Nephron progenitor cell (in vitro differentiated cells): ENCODE measurements at regions not wholly inside any gene's neighbourhood (a gene's known extent, or its start where the extent isn't known, plus 50 kb on each side); places are given as distances from the start of the nearest gene placed in this dataset.

Experiments used
- DNase-seq: peaks from one replicate; pipeline ENCODE4 v3.0.0; 2021
- H3K27ac Mint-ChIP-seq: 2 replicates; pipeline ENCODE4 v1.8.0; 2021; ENCODE audit warnings: mild to moderate bottlenecking, moderate library complexity, mixed read lengths
- H3K27me3 Mint-ChIP-seq: 2 replicates; pipeline ENCODE4 v1.8.0; 2021; ENCODE audit warnings: mild to moderate bottlenecking, low read depth, mixed read lengths; ENCODE audit not compliant: poor library complexity
- H3K36me3 Mint-ChIP-seq: 2 replicates; pipeline ENCODE4 v1.8.0; 2021; ENCODE audit warnings: low read depth, mixed read lengths
- H3K4me1 Mint-ChIP-seq: 2 replicates; pipeline ENCODE4 v1.8.0; 2021; ENCODE audit warnings: mixed read lengths
- H3K4me3 Mint-ChIP-seq: 2 replicates; pipeline ENCODE4 v1.8.0; 2021; ENCODE audit warnings: mild to moderate bottlenecking, moderate library complexity, mixed read lengths
- H3K9me3 Mint-ChIP-seq: 2 replicates; pipeline ENCODE4 v1.8.0; 2021; ENCODE audit warnings: mild to moderate bottlenecking, moderate library complexity, mixed read lengths
- CTCF ChIP-seq: fragments of 200-600 bp; sonication (generic); IDR thresholded peaks from 2 replicates; pipeline ENCODE4 v1.5.0; 2021; ENCODE audit warnings: antibody characterized with exemption

DNA sequence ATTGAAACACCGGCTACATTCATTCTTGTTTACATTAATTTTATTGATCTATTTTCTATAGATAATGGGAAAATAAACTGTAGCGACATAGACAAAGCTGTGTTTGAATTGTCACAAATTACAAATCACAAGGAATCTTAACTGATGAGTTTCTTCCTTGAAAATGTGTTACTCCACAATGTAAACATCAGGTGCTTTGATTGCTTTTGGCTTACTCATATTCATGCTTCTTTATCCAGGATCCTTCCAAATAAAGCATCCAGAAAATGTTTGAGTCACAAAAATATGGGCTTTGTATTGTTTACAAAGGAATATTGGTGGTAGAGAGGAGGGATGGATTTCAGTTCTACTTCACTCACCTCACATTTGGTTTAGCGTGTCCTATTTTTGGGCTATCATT, 64.0 kb downstream of the BMP2 start:
- H3K36me3 Mint-ChIP-seq = no peaks in the 10 kb centered on the region

GRCh38 chr20:6832811-6833210, 65.3 kb downstream of the BMP2 start:
- peaks cover 20% of the 10 kb centered on the region for H3K4me1 Mint-ChIP-seq
- no peak for TF ChIP-seq CTCF
- H3K4me3 Mint-ChIP-seq = no peak overlapping the region
- no peaks in the 10 kb centered on the region for H3K27me3 Mint-ChIP-seq
- H3K27ac Mint-ChIP-seq = no peak overlapping the region
- DNase-seq = no peak
- H3K36me3 Mint-ChIP-seq = no peaks in the 10 kb centered on the region
- no peaks in the 10 kb centered on the region for H3K9me3 Mint-ChIP-seq

More for the DNA sequence above, 64.0 kb downstream of the BMP2 start:
- no peak for TF ChIP-seq CTCF
- no peaks in the 10 kb centered on the region for H3K9me3 Mint-ChIP-seq
- no peak overlapping the region for H3K4me3 Mint-ChIP-seq
- H3K27ac Mint-ChIP-seq = no peak overlapping the region
- DNase-seq = no peak
- no peaks in the 10 kb centered on the region for H3K27me3 Mint-ChIP-seq
- peaks cover 11% of the 10 kb centered on the region for H3K4me1 Mint-ChIP-seq

- Mint-ChIP-seq H3K36me3 (no peaks in the 10 kb centered on the region), H3K9me3 (no peaks in the 10 kb centered on the region), H3K4me1 (peaks cover 23% of the 10 kb centered on the region), H3K27me3 (peaks cover 3% of the 10 kb centered on the region), H3K27ac (peak overlapping the region; percentile 31), H3K4me3 (no peak overlapping the region)
- DNase-seq = no peak
- TF ChIP-seq CTCF = no peak
Observed at GRCh38 chr20:6835609-6836008, 68.1 kb downstream of the BMP2 start.

- Mint-ChIP-seq H3K36me3 (no peaks in the 10 kb centered on the region), H3K4me3 (no peak overlapping the region), H3K27me3 (peaks cover 3% of the 10 kb centered on the region), H3K27ac (no peak overlapping the region), H3K4me1 (peaks cover 23% of the 10 kb centered on the region), H3K9me3 (no peaks in the 10 kb centered on the region)
- no peak for DNase-seq
- TF ChIP-seq CTCF = no peak
Observed at GRCh38 chr20:6836821-6837374, 69.4 kb downstream of the BMP2 start.

GRCh38 chr20:6837730-6838129, 70.2 kb downstream of the BMP2 start:
- no peak overlapping the region for H3K4me3 Mint-ChIP-seq
- H3K27me3 Mint-ChIP-seq = peaks cover 3% of the 10 kb centered on the region
- peaks cover 23% of the 10 kb centered on the region for H3K4me1 Mint-ChIP-seq
- H3K36me3 Mint-ChIP-seq = no peaks in the 10 kb centered on the region
- no peak overlapping the region for H3K27ac Mint-ChIP-seq
- H3K9me3 Mint-ChIP-seq = no peaks in the 10 kb centered on the region
- TF ChIP-seq CTCF = no peak
- no peak for DNase-seq

DNA sequence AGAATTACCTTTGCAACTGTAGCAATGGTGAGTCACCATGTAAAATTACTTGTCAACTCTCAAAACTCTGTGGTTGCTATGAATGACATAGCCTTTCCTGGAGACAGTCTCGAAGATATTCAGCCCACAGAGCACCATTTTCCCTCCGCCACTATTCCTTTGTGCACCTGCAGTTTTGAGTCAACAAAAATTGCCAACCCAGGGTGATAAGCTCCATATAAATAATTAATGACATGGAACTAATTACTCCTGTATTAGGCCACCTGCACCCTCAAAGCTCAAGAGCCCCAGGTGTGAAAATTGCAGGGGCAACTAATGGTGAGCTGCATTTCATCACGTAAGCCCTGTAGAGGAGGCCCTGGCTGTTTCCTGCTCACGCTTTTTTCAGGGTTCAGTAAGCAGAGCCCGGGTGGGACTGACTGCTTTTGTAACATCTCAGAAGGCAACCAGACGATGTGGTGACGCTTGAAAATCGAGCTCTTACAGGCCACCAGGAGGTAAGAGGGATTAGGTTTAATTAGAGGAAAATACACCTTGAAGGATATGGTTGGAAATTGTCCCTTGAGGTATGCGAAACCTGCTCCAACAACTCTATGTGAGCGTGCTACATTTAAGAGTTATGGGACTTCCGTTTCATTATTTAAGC, 70.8 kb downstream of the BMP2 start:
- H3K4me1 Mint-ChIP-seq = peaks cover 23% of the 10 kb centered on the region
- H3K9me3 Mint-ChIP-seq = no peaks in the 10 kb centered on the region
- H3K4me3 Mint-ChIP-seq = no peak overlapping the region
- TF ChIP-seq CTCF = no peak
- H3K36me3 Mint-ChIP-seq = no peaks in the 10 kb centered on the region
- H3K27ac Mint-ChIP-seq = peak overlapping the region; percentile 75
- peak; percentile 11 for DNase-seq
- H3K27me3 Mint-ChIP-seq = peaks cover 3% of the 10 kb centered on the region
